Vagina (tissue), 2 donors: ENCODE measurements at regions not wholly inside any gene's neighbourhood (a gene's known extent, or its start where the extent isn't known, plus 50 kb on each side); places are given as distances from the start of the nearest gene placed in this dataset.

Source experiments
- DNase-seq, 2 donors: peaks; one replicate each; pipeline ENCODE4 v3.0.0-alpha.2; 2017; ENCODE audit errors: extremely low spot score in 2 of 2
- H3K27ac ChIP-seq: fragments of 200-600 bp; sonication (generic); one replicate; pipeline ENCODE4 v1.5.1; 2019
- H3K27me3 ChIP-seq: fragments of 200-600 bp; sonication (generic); one replicate; pipeline ENCODE4 v1.5.1; 2019
- H3K36me3 ChIP-seq, 2 donors: fragments of 200-600 bp; sonication (generic); one replicate each; pipeline ENCODE4 v1.5.1; 2017 to 2019
- H3K4me1 ChIP-seq: fragments of 200-600 bp; sonication (generic); one replicate; pipeline ENCODE4 v1.5.1; 2019
- H3K4me3 ChIP-seq, 2 donors: fragments of 200-600 bp; sonication (generic); 1 replicate in 1 of 2; 2 replicates in 1 of 2; pipeline ENCODE4 v1.5.1; 2016 to 2019
- H3K9me3 ChIP-seq: fragments of 200-600 bp; sonication (generic); one replicate; pipeline ENCODE4 v1.5.1; 2019
- POLR2A ChIP-seq, 2 donors: fragments of 450-650 bp; IDR thresholded peaks; one replicate each; pipeline ENCODE4 v1.6.1; 2017; ENCODE audit warnings: antibody characterized with exemption in 2 of 2, mild to moderate bottlenecking in 2 of 2, moderate library complexity in 2 of 2
- POLR2AphosphoS5 ChIP-seq, 2 donors: sonication (generic); formaldehyde crosslinking; IDR thresholded peaks; one replicate each; pipeline ENCODE4 v1.9.0; 2017; ENCODE audit warnings: antibody characterized with exemption in 2 of 2, mild to moderate bottlenecking in 2 of 2, low read depth in 1 of 2; ENCODE audit not compliant: insufficient read depth in 1 of 2
- intact Hi-C: fragments of 100-400 bp; cut with DNase I; formaldehyde crosslinking; loops from one replicate; pipeline ENCODE4 v1.15.1; 2023
- TF ChIP-seq, protein P1 (sequence below), 3 experiments: fragments of 450-650 bp in 2 of 3; fragments of 200-600 bp in 1 of 3; sonication (generic) in 1 of 3; IDR thresholded peaks; one replicate each; pipeline ENCODE4 v1.5.1; 2017 to 2019; ENCODE audit warnings: antibody characterized with exemption in 3 of 3, mild to moderate bottlenecking in 2 of 3, moderate library complexity in 2 of 3

DNA sequence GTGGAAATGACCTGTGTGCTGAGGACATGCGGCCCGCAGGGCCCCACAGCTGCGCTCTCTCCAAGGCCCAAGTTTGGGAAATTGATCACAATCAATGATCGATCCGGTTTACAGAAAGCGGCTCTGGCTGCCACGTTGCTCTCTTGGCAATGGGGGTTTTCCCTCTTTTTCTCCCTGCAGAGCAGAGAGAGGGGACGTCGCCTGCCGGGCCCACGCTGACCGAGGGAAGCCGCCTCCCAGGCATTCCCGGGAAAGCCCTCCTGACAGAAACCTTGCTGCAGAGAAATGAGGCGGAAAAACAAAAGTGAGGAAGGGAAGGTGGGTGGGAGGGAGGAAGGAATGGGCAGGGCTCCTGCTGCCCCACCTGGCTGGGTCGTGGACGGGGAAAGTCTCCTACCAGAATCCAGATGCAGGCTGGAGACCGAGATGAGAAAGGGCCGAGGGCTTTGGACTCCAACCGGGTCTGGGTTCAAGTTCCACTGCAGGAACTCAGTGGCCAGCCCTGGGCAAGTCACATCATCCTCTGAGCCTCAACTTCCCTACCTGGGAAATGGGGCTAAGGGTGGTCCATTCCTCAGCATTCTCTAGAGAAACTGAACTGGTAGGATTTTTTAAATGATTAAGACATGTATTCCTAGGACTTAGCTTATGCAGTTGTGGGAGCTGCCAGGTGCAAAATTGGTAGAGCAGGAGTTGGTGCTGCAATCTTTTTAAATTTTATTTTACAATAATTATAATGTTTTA, 75.5 kb downstream of the PHETA1 start:
- no peaks in the 10 kb centered on the region for H3K4me1 ChIP-seq
- no peaks in the 10 kb centered on the region for H3K27me3 ChIP-seq
- no peak for DNase-seq
- TF ChIP-seq POLR2AphosphoS5 (IDR thresholded peaks at IDR 0.05; ENCODE audit: insufficient read depth in 1 of 2, low read depth in 1 of 2) (no peak), POLR2A (IDR thresholded peaks at IDR 0.05) (no peak)
- TF ChIP-seq, protein P1, sequence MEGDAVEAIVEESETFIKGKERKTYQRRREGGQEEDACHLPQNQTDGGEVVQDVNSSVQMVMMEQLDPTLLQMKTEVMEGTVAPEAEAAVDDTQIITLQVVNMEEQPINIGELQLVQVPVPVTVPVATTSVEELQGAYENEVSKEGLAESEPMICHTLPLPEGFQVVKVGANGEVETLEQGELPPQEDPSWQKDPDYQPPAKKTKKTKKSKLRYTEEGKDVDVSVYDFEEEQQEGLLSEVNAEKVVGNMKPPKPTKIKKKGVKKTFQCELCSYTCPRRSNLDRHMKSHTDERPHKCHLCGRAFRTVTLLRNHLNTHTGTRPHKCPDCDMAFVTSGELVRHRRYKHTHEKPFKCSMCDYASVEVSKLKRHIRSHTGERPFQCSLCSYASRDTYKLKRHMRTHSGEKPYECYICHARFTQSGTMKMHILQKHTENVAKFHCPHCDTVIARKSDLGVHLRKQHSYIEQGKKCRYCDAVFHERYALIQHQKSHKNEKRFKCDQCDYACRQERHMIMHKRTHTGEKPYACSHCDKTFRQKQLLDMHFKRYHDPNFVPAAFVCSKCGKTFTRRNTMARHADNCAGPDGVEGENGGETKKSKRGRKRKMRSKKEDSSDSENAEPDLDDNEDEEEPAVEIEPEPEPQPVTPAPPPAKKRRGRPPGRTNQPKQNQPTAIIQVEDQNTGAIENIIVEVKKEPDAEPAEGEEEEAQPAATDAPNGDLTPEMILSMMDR (IDR thresholded peaks at IDR 0.05): no peak
- intact Hi-C loops: no loop called here
- no peak overlapping the region for H3K27ac ChIP-seq
- no peaks in the 10 kb centered on the region for H3K36me3 ChIP-seq
- H3K4me3 ChIP-seq: no peak overlapping the region
- H3K9me3 ChIP-seq: no peaks in the 10 kb centered on the region

GRCh38 chr12:111291357-111291756, 77.5 kb downstream of the PHETA1 start:
- TF ChIP-seq, protein P1 (IDR thresholded peaks at IDR 0.05): no peak
- no peak for TF ChIP-seq POLR2AphosphoS5 (IDR thresholded peaks at IDR 0.05; ENCODE audit: insufficient read depth in 1 of 2, low read depth in 1 of 2)
- no peak for TF ChIP-seq POLR2A (IDR thresholded peaks at IDR 0.05)
- Histone ChIP-seq H3K36me3 (no peaks in the 10 kb centered on the region), H3K27me3 (no peaks in the 10 kb centered on the region), H3K4me1 (no peaks in the 10 kb centered on the region), H3K9me3 (no peaks in the 10 kb centered on the region), H3K4me3 (no peak overlapping the region), H3K27ac (no peak overlapping the region)
- intact Hi-C loops: no loop called here
- no peak for DNase-seq

DNA sequence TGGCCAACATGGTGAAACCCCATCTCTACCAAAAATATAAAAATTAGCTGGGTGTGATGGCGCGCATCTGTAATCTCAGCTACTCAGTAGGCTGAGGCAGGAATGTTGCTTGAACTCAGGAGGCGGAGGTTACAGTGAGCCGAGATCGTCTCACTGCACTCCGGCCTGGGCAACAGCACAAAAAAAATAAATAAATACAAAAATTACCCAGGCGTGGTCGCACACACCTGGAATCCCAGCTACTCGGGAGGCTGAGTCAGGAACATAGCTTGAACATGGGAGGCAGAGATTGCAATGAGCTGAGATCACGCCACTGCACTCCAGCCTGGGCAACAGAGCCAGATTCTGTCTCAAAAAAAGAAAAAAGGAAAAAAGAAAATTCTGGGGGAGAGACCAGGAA, 80.1 kb downstream of the PHETA1 start:
- Histone ChIP-seq H3K4me1 (no peaks in the 10 kb centered on the region), H3K27ac (no peak overlapping the region), H3K4me3 (no peak overlapping the region), H3K9me3 (no peaks in the 10 kb centered on the region), H3K36me3 (no peaks in the 10 kb centered on the region), H3K27me3 (no peaks in the 10 kb centered on the region)
- no peak for DNase-seq
- intact Hi-C loops: no loop called here
- TF ChIP-seq POLR2AphosphoS5 (IDR thresholded peaks at IDR 0.05; ENCODE audit: insufficient read depth in 1 of 2, low read depth in 1 of 2) (no peak), POLR2A (IDR thresholded peaks at IDR 0.05) (no peak)
- TF ChIP-seq, protein P1 (IDR thresholded peaks at IDR 0.05): no peak

- no peaks in the 10 kb centered on the region for H3K36me3 ChIP-seq
- no peak for DNase-seq
- H3K27me3 ChIP-seq: no peaks in the 10 kb centered on the region
- H3K4me1 ChIP-seq: no peaks in the 10 kb centered on the region
- H3K4me3 ChIP-seq: no peak overlapping the region
- intact Hi-C loops: no loop called here
- H3K27ac ChIP-seq: no peak overlapping the region
- no peaks in the 10 kb centered on the region for H3K9me3 ChIP-seq
- TF ChIP-seq, protein P1 (IDR thresholded peaks at IDR 0.05): no peak
- TF ChIP-seq POLR2AphosphoS5 (IDR thresholded peaks at IDR 0.05; ENCODE audit: insufficient read depth in 1 of 2, low read depth in 1 of 2) (no peak), POLR2A (IDR thresholded peaks at IDR 0.05) (no peak)
Observed at GRCh38 chr12:111287125-111287900, 81.6 kb downstream of the PHETA1 start.

- H3K4me3 ChIP-seq: no peak overlapping the region
- intact Hi-C loops: no loop called here
- DNase-seq: no peak
Observed at GRCh38 chr12:111285200-111285599, 83.7 kb downstream of the PHETA1 start.

More at GRCh38 chr12:111285200-111285599, 83.7 kb downstream of the PHETA1 start:
- TF ChIP-seq POLR2AphosphoS5 (IDR thresholded peaks at IDR 0.05; ENCODE audit: insufficient read depth in 1 of 2, low read depth in 1 of 2): no peak
- no peak for TF ChIP-seq POLR2A (IDR thresholded peaks at IDR 0.05)
- TF ChIP-seq, protein P1 (IDR thresholded peaks at IDR 0.05): no peak
- Histone ChIP-seq H3K36me3 (no peaks in the 10 kb centered on the region), H3K27ac (no peak overlapping the region), H3K9me3 (no peaks in the 10 kb centered on the region), H3K27me3 (no peaks in the 10 kb centered on the region), H3K4me1 (no peaks in the 10 kb centered on the region)
